Liver (tissue), 3 donors: ENCODE measurements at regions not wholly inside any gene's neighbourhood (a gene's known extent, or its start where the extent isn't known, plus 50 kb on each side); places are given as distances from the start of the nearest gene placed in this dataset.

Experiments
- ATF3 ChIP-seq: IDR thresholded peaks from 2 replicates; pipeline ENCODE4 v1.6.1; 2016; ENCODE audit warnings: antibody characterized with exemption
- FOXA1 ChIP-seq: IDR thresholded peaks from 2 replicates; pipeline ENCODE4 v1.6.1; 2016; ENCODE audit warnings: antibody characterized with exemption
- GABPA ChIP-seq, 2 donors: IDR thresholded peaks in 1 of 2; conservative IDR thresholded peaks in 1 of 2; 2 replicates each; pipeline ENCODE4 v1.6.1; 2016; ENCODE audit warnings: antibody characterized with exemption in 2 of 2, mild to moderate bottlenecking in 1 of 2, moderate library complexity in 1 of 2
- RAD21 ChIP-seq, 2 donors: IDR thresholded peaks; 2 replicates each; pipeline ENCODE4 v1.6.1; 2016; ENCODE audit warnings: antibody characterized with exemption in 2 of 2, mild to moderate bottlenecking in 2 of 2
- TF ChIP-seq, protein P1 (sequence below): fragments of 150-350 bp; IDR thresholded peaks from 2 replicates; pipeline ENCODE4 v1.5.1; 2017; ENCODE audit warnings: improper control_type of control experiment, low read depth, low read length; ENCODE audit not compliant: missing input control
- TF ChIP-seq, protein P2 (sequence below): IDR thresholded peaks from 2 replicates; pipeline ENCODE4 v1.6.1; 2016; ENCODE audit warnings: antibody characterized with exemption
- donor health status: healthy.
- donor health status: healthy.

DNA sequence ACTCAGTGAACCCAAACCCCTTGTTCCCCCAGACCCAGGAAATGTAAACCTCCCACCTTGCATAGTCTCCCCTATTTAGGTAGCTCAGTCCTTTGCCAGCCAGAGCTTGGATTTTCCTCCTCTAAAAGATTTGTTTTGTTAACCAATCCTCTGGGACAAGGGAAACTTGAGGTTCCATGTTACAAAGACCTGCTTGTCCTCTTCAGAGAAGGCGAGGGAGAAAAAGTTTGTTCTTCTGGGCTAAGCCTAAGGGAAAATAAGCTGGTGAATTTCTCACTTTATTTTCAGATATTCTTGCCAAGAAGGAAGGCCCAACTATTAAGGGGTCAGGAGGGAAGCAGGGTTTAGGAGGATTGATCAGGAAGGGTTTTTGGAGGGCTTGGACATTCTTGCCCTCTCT is 136.1 kb upstream of the PROK2 start:
- TF ChIP-seq GABPA (IDR thresholded peaks at IDR 0.05 in 1 of 2, conservative IDR thresholded peaks at IDR 0.05 in 1 of 2) (no peak), RAD21 (IDR thresholded peaks at IDR 0.05) (no peak), ATF3 (no peak), FOXA1 (no peak)
- TF ChIP-seq, protein P1, sequence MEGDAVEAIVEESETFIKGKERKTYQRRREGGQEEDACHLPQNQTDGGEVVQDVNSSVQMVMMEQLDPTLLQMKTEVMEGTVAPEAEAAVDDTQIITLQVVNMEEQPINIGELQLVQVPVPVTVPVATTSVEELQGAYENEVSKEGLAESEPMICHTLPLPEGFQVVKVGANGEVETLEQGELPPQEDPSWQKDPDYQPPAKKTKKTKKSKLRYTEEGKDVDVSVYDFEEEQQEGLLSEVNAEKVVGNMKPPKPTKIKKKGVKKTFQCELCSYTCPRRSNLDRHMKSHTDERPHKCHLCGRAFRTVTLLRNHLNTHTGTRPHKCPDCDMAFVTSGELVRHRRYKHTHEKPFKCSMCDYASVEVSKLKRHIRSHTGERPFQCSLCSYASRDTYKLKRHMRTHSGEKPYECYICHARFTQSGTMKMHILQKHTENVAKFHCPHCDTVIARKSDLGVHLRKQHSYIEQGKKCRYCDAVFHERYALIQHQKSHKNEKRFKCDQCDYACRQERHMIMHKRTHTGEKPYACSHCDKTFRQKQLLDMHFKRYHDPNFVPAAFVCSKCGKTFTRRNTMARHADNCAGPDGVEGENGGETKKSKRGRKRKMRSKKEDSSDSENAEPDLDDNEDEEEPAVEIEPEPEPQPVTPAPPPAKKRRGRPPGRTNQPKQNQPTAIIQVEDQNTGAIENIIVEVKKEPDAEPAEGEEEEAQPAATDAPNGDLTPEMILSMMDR = no peak
- TF ChIP-seq, protein P2, sequence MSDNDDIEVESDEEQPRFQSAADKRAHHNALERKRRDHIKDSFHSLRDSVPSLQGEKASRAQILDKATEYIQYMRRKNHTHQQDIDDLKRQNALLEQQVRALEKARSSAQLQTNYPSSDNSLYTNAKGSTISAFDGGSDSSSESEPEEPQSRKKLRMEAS = no peak
